Gastrocnemius medialis (tissue), 4 donors: ENCODE measurements at regions not wholly inside any gene's neighbourhood (a gene's known extent, or its start where the extent isn't known, plus 50 kb on each side); places are given as distances from the start of the nearest gene placed in this dataset.

Experiments
- CTCF ChIP-seq, 5 experiments: fragments of 450-650 bp in 3 of 5; fragments of 200-600 bp in 2 of 5; sonication (generic) in 2 of 5; IDR thresholded peaks in 4 of 5; conservative IDR thresholded peaks in 1 of 5; 1 replicate in 4 of 5; 2 replicates in 1 of 5; pipeline ENCODE4 v1.5.1; 2016 to 2019; ENCODE audit warnings: antibody characterized with exemption in 5 of 5, mild to moderate bottlenecking in 3 of 5, moderate library complexity in 3 of 5
- POLR2A ChIP-seq, 2 donors: fragments of 450-650 bp; IDR thresholded peaks; one replicate each; pipeline ENCODE4 v1.6.1; 2017; ENCODE audit warnings: antibody characterized with exemption in 2 of 2, mild to moderate bottlenecking in 2 of 2, moderate library complexity in 2 of 2

GRCh38 chr6:44627091-44627882 is 239.8 kb downstream of the CDC5L start:
- TF ChIP-seq CTCF (IDR thresholded peaks at IDR 0.05 in 4 of 5, conservative IDR thresholded peaks at IDR 0.05 in 1 of 5) (no peak), POLR2A (IDR thresholded peaks at IDR 0.05) (no peak)
